SK-N-SH (cell line): ENCODE measurements at regions not wholly inside any gene's neighbourhood (a gene's known extent, or its start where the extent isn't known, plus 50 kb on each side); places are given as distances from the start of the nearest gene placed in this dataset.

Experiments used
- CTCF ChIP-seq: fragments of 200-600 bp; sonication (generic); IDR thresholded peaks from 2 replicates; pipeline ENCODE4 v1.6.1; 2017; ENCODE audit warnings: antibody characterized with exemption, mild to moderate bottlenecking, moderate library complexity
- EP300 ChIP-seq, 2 experiments: IDR thresholded peaks; 2 replicates each; pipeline versions ENCODE4 v1.4.0 to v1.6.1; 2012; ENCODE audit warnings: borderline replicate concordance in 1 of 2, low read depth in 1 of 2, low read length in 1 of 2
- EZH2phosphoT487 ChIP-seq: fragments of 200-600 bp; sonication (generic); IDR thresholded peaks from 2 replicates; pipeline ENCODE4 v1.6.1; 2017; ENCODE audit warnings: low read depth, mixed run types, mild to moderate bottlenecking, antibody characterized with exemption, moderate library complexity, borderline replicate concordance
- RXRA ChIP-seq: IDR thresholded peaks from 2 replicates; pipeline ENCODE4 v1.4.0; 2012; ENCODE audit warnings: low read depth, mild to moderate bottlenecking, borderline replicate concordance
- ZBTB33 ChIP-seq: IDR thresholded peaks from 2 replicates; pipeline ENCODE4 v1.4.0; 2012; ENCODE audit warnings: low read depth, borderline replicate concordance

GRCh38 chr1:217180443-217180842, 450.4 kb downstream of the GPATCH2 start:
- TF ChIP-seq EZH2phosphoT487, result no peak
- TF ChIP-seq CTCF, result no peak
- TF ChIP-seq ZBTB33, result no peak
- TF ChIP-seq RXRA, result no peak
- TF ChIP-seq EP300 (IDR thresholded peaks at IDR 0.05; ENCODE audit: borderline replicate concordance in 1 of 2, low read depth in 1 of 2, low read length in 1 of 2), result peak in 1 of 2 experiments; percentile 99; a peak in 2 of 4 replicates
